ENCODE measurements at regions not wholly inside any gene's neighbourhood (a gene's known extent, or its start where the extent isn't known, plus 50 kb on each side); places are given as distances from the start of the nearest gene placed in this dataset.

DNA sequence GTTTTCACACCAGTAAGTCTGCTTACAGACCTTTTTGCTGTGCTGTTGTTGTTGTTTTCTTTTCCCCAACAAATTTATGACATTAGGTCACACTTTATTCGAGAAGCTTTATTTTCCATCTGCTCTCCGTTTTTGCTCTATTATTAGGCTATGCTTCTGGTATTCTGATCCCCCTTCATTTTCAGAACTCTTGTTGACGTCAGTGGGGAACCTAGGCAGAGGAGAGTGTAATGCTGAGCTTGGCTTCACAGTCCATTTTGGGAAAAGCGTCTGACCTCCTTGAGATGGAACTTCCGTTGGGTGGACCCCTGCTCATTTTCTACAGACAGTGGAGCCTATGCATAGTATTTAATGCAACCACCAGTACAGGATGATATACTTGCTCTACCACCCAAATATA is 387.9 kb upstream of the MEF2C start:
- no peak overlapping the region for H3K4me3 ChIP-seq (ENCODE audit: low read length)
- TF ChIP-seq, protein P1, sequence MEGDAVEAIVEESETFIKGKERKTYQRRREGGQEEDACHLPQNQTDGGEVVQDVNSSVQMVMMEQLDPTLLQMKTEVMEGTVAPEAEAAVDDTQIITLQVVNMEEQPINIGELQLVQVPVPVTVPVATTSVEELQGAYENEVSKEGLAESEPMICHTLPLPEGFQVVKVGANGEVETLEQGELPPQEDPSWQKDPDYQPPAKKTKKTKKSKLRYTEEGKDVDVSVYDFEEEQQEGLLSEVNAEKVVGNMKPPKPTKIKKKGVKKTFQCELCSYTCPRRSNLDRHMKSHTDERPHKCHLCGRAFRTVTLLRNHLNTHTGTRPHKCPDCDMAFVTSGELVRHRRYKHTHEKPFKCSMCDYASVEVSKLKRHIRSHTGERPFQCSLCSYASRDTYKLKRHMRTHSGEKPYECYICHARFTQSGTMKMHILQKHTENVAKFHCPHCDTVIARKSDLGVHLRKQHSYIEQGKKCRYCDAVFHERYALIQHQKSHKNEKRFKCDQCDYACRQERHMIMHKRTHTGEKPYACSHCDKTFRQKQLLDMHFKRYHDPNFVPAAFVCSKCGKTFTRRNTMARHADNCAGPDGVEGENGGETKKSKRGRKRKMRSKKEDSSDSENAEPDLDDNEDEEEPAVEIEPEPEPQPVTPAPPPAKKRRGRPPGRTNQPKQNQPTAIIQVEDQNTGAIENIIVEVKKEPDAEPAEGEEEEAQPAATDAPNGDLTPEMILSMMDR (IDR thresholded peaks at IDR 0.05; ENCODE audit: insufficient read depth, low read depth, low read length, missing control alignments): no peak
- no peak for DNase-seq (ENCODE audit: low read depth)

DNA sequence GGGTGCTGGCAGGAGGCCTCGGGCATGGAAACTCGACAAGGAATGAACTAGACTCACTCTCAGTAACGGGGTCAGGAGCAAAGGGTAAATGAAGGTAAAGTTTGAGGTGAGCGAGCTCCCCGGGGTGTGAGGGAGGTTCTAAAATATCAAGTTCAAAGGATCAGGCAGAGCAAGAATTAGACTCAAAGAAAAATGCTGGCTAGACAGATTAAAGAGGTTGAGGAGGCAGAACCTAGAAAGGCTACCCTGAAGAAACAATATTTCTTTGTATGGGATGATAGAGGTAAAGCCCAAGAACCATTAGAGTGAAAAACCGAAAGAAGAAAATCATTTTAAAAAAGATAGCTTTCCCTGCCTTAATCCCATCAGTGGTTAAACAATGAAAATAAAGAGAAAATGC is 386.7 kb upstream of the MEF2C start:
- DNase-seq (ENCODE audit: low read depth): no peak
- TF ChIP-seq, protein P1 (IDR thresholded peaks at IDR 0.05; ENCODE audit: insufficient read depth, low read depth, low read length, missing control alignments): no peak
- no peak overlapping the region for H3K4me3 ChIP-seq (ENCODE audit: low read length)

DNA sequence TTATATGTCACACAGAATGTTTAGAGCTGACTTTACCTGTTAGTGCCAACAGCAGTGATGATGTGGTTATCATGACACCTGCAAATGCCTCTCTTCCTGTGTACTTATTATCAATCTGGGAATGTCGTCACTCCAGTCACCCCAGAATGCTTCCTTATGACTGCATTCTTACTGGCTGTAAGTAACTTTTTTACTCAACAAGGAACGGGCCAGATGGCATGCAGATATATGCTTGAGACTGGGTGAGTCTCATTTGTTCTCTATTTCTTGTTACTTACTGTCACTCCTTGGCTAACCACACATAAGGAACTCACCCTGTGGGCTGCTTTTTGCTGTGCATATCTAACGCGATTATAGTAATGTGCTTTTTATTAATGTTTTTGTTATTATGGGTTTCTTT is 385.5 kb upstream of the MEF2C start:
- TF ChIP-seq, protein P1 (IDR thresholded peaks at IDR 0.05; ENCODE audit: insufficient read depth, low read depth, low read length, missing control alignments): no peak
- DNase-seq (ENCODE audit: low read depth): peak; percentile 64
- H3K4me3 ChIP-seq (ENCODE audit: low read length): no peak overlapping the region

DNA sequence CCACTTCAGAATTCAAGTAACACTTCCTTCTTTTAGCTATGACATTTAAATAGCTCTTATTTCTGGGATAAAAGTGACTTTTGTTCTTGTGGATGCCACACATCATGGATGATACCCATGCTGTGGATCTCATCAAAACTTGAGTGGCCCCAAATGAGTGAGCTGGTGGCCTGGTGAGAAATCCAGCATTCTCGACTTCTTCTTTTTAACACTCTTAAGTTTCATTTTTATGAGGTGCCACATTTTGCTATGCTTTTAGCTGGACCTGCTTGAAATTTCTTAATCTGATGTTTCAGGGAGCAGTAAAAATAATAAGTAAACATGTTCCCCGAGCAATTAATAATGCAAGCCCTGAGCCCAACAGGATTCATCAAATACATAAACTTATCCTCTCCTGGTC is 384.8 kb upstream of the MEF2C start:
- DNase-seq (ENCODE audit: low read depth): no peak
- TF ChIP-seq, protein P1 (IDR thresholded peaks at IDR 0.05; ENCODE audit: insufficient read depth, low read depth, low read length, missing control alignments): no peak
- no peak overlapping the region for H3K4me3 ChIP-seq (ENCODE audit: low read length)

DNA sequence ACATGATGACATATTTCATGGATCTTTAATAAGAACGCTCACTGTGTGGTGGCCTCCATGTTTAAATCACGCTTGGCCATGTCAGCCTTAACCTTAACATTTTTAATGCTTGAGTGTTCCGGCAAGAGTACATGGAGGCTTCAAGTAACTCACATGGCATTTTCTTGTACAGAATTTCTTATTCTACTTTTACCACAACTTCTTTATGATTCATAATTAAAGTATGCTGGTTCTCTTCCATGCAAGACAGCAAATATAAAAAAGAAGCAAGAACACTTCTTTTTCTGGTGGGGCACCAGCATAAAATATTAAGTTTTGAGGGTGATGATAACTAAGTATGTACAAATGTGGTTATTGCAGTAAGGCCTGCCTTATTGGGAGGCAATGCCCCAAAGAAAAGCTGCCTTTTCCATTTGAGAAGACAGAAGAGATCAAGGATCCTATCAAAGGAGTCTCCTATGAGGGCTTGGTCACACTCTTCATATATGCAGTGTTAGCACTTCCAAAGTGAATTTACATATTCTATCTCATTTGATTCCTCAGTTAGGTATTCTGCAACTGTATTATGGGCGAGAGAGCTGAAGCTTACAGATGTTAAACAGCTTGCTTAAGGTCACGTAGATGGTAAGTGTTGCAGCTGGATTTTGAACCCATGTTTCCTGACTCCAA is 382.7 kb upstream of the MEF2C start:
- TF ChIP-seq, protein P1 (IDR thresholded peaks at IDR 0.05; ENCODE audit: insufficient read depth, low read depth, low read length, missing control alignments): no peak
- H3K4me3 ChIP-seq (ENCODE audit: low read length): no peak overlapping the region
- DNase-seq (ENCODE audit: low read depth): peak; percentile 63

DNA sequence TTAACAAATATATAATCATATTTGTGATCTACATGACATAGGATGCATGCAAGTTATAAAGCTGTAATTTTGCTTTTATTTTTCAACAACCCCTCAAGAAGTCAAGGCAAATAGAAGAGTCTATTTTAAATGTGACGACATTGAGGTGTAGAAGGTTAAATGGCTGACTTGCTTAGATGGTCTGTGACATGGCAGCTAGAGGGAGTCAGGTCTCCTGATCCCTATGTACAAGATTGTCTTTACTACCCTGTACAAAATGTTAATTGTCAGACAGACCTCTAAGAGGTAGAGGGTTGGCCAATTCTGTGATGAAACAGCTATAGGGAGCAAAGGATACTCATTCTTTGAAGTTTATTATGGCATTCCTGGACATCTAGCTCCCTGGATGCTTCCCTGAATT is 380.9 kb upstream of the MEF2C start:
- H3K4me3 ChIP-seq (ENCODE audit: low read length): no peak overlapping the region
- DNase-seq (ENCODE audit: low read depth): no peak
- TF ChIP-seq, protein P1 (IDR thresholded peaks at IDR 0.05; ENCODE audit: insufficient read depth, low read depth, low read length, missing control alignments): no peak

DNA sequence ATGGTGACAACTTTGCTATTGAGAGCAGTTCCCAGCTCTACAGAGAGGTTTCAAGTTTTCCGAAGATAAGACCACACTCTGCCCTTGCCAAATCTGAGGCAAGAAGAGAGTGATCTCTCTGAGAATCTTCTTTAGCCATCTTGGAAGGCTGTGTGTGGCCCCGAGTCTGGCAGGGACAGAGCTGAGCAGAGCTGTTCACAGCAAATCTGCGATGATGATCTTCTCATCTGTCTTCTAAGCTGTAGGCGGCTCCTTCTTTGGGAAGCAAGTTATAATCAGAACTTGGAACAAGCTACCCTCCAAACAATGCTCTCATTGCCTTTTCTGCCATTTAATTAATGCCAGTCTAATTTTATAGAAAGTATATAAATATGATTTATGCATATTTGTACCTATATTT is 379.0 kb upstream of the MEF2C start:
- TF ChIP-seq, protein P1 (IDR thresholded peaks at IDR 0.05; ENCODE audit: insufficient read depth, low read depth, low read length, missing control alignments): no peak
- DNase-seq (ENCODE audit: low read depth): no peak
- H3K4me3 ChIP-seq (ENCODE audit: low read length): no peak overlapping the region
